GM18499 (cell line): ENCODE measurements at regions not wholly inside any gene's neighbourhood (a gene's known extent, or its start where the extent isn't known, plus 50 kb on each side); places are given as distances from the start of the nearest gene placed in this dataset.

Source experiments
- ATAC-seq: cut with Tn5 transposase; IDR thresholded peaks from one replicate; pipeline ENCODE4 v1.9.1; 2021; ENCODE audit warnings: moderate number of reproducible peaks; ENCODE audit not compliant: insufficient read depth, unreplicated experiment

GRCh38 chr10:58885146-58885545 lies 291.3 kb upstream of the PHYHIPL start:
- no peak for ATAC-seq

GRCh38 chr10:58885686-58886345 lies 290.6 kb upstream of the PHYHIPL start:
- no peak for ATAC-seq

GRCh38 chr10:58886406-58886805 lies 290.0 kb upstream of the PHYHIPL start:
- no peak for ATAC-seq

- ATAC-seq, result no peak
Measured at GRCh38 chr10:58887474-58887873, 289.0 kb upstream of the PHYHIPL start.

GRCh38 chr10:58888957-58889356 lies 287.5 kb upstream of the PHYHIPL start:
- no peak for ATAC-seq

GRCh38 chr10:58892031-58892531 lies 284.4 kb upstream of the PHYHIPL start:
- ATAC-seq, result no peak

- no peak for ATAC-seq
Measured at GRCh38 chr10:58894929-58895328, 281.5 kb upstream of the PHYHIPL start.

GRCh38 chr10:58896229-58896628 lies 280.2 kb upstream of the PHYHIPL start:
- ATAC-seq, result no peak

- no peak for ATAC-seq
Measured at GRCh38 chr10:58897236-58897635, 279.2 kb upstream of the PHYHIPL start.

GRCh38 chr10:58897708-58898107 lies 278.7 kb upstream of the PHYHIPL start:
- ATAC-seq, result no peak

GRCh38 chr10:58898854-58899573 lies 277.4 kb upstream of the PHYHIPL start:
- no peak for ATAC-seq

- no peak for ATAC-seq
Measured at GRCh38 chr10:58901092-58901646, 275.3 kb upstream of the PHYHIPL start.

GRCh38 chr10:58903071-58903470 lies 273.4 kb upstream of the PHYHIPL start:
- ATAC-seq, result no peak

- no peak for ATAC-seq
Measured at GRCh38 chr10:58909881-58910280, 266.6 kb upstream of the PHYHIPL start.

GRCh38 chr10:58913717-58914116 lies 262.7 kb upstream of the PHYHIPL start:
- ATAC-seq, result no peak

GRCh38 chr10:58918887-58919286 lies 257.6 kb upstream of the PHYHIPL start:
- no peak for ATAC-seq

GRCh38 chr10:58919927-58920654 lies 256.4 kb upstream of the PHYHIPL start:
- no peak for ATAC-seq

- no peak for ATAC-seq
Measured at GRCh38 chr10:58920655-58921003, 255.8 kb upstream of the PHYHIPL start.

- no peak for ATAC-seq
Measured at GRCh38 chr10:58921421-58921855, 255.0 kb upstream of the PHYHIPL start.

- ATAC-seq, result no peak
Measured at GRCh38 chr10:58925381-58925780, 251.1 kb upstream of the PHYHIPL start.

- ATAC-seq, result no peak
Measured at GRCh38 chr10:58930500-58930899, 245.9 kb upstream of the PHYHIPL start.
